GM12878 (cell line): ENCODE measurements at regions not wholly inside any gene's neighbourhood (a gene's known extent, or its start where the extent isn't known, plus 50 kb on each side); places are given as distances from the start of the nearest gene placed in this dataset.
A peak's percentile ranks its signal among the peaks of the same experiment; 100 is the strongest.

Experiments
- ATAC-seq: fragments of 200-7000 bp; cut with Tn5 transposase; 3 replicates; pipeline ENCODE4 v1.9.1; 2020; ENCODE audit warnings: mild to moderate bottlenecking, moderate library complexity
- BruUV-seq: library from RNA; stranded (reverse); fragments of 400-500 nt; replicated peaks from 2 replicates; lab custom pipeline; 2021; lab: Mats Ljungman, UMichigan
- CTCF ChIA-PET: fragments of 300-600 bp; sonication (Branson Sonifier 250); formaldehyde crosslinking; extraction: SDS; loops from one replicate; lab custom pipeline; 2021; ENCODE audit warnings: inconsistent platforms; lab: Yijun Ruan, JAX
- POLR2A ChIA-PET: fragments of 350-600 bp; formaldehyde crosslinking; extraction: SDS; loops from one replicate; lab custom pipeline; 2021; ENCODE audit warnings: inconsistent platforms; lab: Charles Lee
- RAD21 ChIA-PET: fragments of 300-600 bp; sonication (Branson Sonifier 250); formaldehyde crosslinking; loops from one replicate; lab custom pipeline; 2023; ENCODE audit warnings: antibody characterized with exemption; ENCODE audit not compliant: unreplicated experiment; lab: Charles Lee
- SMC1A ChIA-PET: fragments of 300-600 bp; sonication (Branson Sonifier 250); formaldehyde crosslinking; loops from one replicate; lab custom pipeline; 2023; ENCODE audit not compliant: unreplicated experiment, uncharacterized antibody; lab: Charles Lee
- DNase-seq: peaks from one replicate; pipeline ENCODE4 v3.0.0-alpha.2; 2011; ENCODE audit warnings: low read depth, low spot score
- FAIRE-seq: peaks from 3 replicates; lab custom pipeline; 2011; peaks lifted over from hg19 to GRCh38; lab: Jason Lieb, UNC
- H2AFZ ChIP-seq: 2 replicates; pipeline ENCODE4 v1.6.0; 2011; ENCODE audit warnings: low read depth, low read length, control low read depth; ENCODE audit not compliant: control insufficient read depth
- H3K27ac ChIP-seq: 2 replicates; pipeline ENCODE4 v1.5.1; 2011; ENCODE audit warnings: control low read depth; ENCODE audit not compliant: control insufficient read depth, insufficient read depth
- H3K27me3 ChIP-seq, 2 experiments: replicated peaks in 1 of 2; 2 replicates each; pipeline versions ENCODE4 v1.6.0 to v1.6.1; 2011; ENCODE audit warnings: low read length in 1 of 2; ENCODE audit not compliant: control insufficient read depth in 2 of 2, insufficient read depth in 2 of 2
- H3K36me3 ChIP-seq, 2 experiments: 2 replicates each; pipeline ENCODE4 v1.5.1; 2011; ENCODE audit warnings: low read length in 1 of 2; ENCODE audit not compliant: control insufficient read depth in 2 of 2, insufficient read depth in 2 of 2
- H3K4me1 ChIP-seq: 2 replicates; pipeline ENCODE4 v1.6.1; 2011; ENCODE audit warnings: mild to moderate bottlenecking, low read length, moderate library complexity, mixed read lengths; ENCODE audit not compliant: control insufficient read depth, insufficient read depth
- H3K4me2 ChIP-seq: 2 replicates; pipeline ENCODE4 v1.6.0; 2011; ENCODE audit warnings: control low read depth; ENCODE audit not compliant: control insufficient read depth, insufficient read depth
- H3K4me3 ChIP-seq: fragments of 200-600 bp; sonication (generic); 2 replicates; pipeline ENCODE4 v1.5.1; 2016
- H3K79me2 ChIP-seq: 2 replicates; pipeline ENCODE4 v1.6.0; 2011; ENCODE audit warnings: low read length; ENCODE audit not compliant: control insufficient read depth, insufficient read depth
- H3K9ac ChIP-seq: 2 replicates; pipeline ENCODE4 v1.8.0; 2011; ENCODE audit warnings: low read length, control low read depth, mixed read lengths; ENCODE audit not compliant: control insufficient read depth, insufficient read depth
- H3K9me3 ChIP-seq: replicated peaks from 3 replicates; pipeline ENCODE4 v1.5.1; 2011; ENCODE audit warnings: mild to moderate bottlenecking, low read length; ENCODE audit not compliant: control insufficient read depth, insufficient read depth
- H4K20me1 ChIP-seq: 2 replicates; pipeline ENCODE4 v1.6.0; 2011; ENCODE audit not compliant: control insufficient read depth, insufficient read depth
- GABPA ChIP-seq: IDR thresholded peaks from 2 replicates; pipeline ENCODE4 v1.6.1; 2014; ENCODE audit warnings: antibody characterized with exemption, low read depth, mild to moderate bottlenecking, inconsistent platforms
- POLR2A ChIP-seq: IDR thresholded peaks from 2 replicates; pipeline ENCODE4 v1.6.1; 2011; ENCODE audit warnings: low read depth, mild to moderate bottlenecking, low read length
- POLR2AphosphoS5 ChIP-seq: IDR thresholded peaks from 2 replicates; pipeline ENCODE4 v1.6.1; 2011; ENCODE audit warnings: mild to moderate bottlenecking, low read length, inconsistent platforms
- ZNF622 ChIP-seq: fragments of 450-650 bp; IDR thresholded peaks from 2 replicates; pipeline ENCODE4 v1.6.1; 2017; ENCODE audit warnings: mild to moderate bottlenecking, inconsistent platforms
- ZNF687 ChIP-seq: fragments of 450-650 bp; IDR thresholded peaks from 2 replicates; pipeline ENCODE4 v1.6.1; 2017; ENCODE audit warnings: mild to moderate bottlenecking, moderate library complexity
- WGBS: methylation state at CpG from one replicate; pipeline ENCODE4 v1.1.6; 2016; ENCODE audit warnings: low lambda C conversion rate; ENCODE audit not compliant: insufficient replicate concordance, insufficient coverage; ENCODE audit errors: missing lambda C conversion rate; 5-methylcytosine and 5-hydroxymethylcytosine counted together
- in situ Hi-C: fragments of 300-500 bp; cut with MboI; formaldehyde crosslinking; loops from 9 replicates; pipeline ENCODE4 v1.14.3; 2018; ENCODE audit warnings: mixed read lengths
- intact Hi-C: fragments of 100-400 bp; cut with micrococcal nuclease; formaldehyde crosslinking; loops from one replicate; pipeline ENCODE4 v1.14.2; 2022; ENCODE audit not compliant: unreplicated experiment

DNA sequence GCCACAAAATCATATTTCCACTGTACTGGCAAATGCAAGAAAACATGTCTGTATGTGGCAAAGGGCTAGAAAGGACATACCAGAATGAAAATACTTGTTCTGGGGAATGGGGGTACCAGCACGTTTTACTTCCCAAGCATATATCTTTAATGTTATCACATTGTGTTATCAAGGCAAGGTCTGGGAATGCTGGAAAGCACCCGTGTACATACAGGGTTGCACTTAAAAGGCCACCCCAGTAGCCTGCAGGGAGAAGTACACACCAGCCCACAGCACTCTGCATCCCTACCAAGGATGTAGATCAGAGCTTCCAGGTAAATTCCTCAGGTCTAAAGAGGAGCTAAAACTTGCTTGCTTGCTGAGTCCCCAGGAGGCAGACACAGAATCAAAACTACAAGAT, 381.8 kb downstream of the RRAGC start (continued):
- TF ChIP-seq GABPA, result no peak

- no TSS peak for BruUV-seq
- DNase-seq (no peak), FAIRE-seq (no peak), ATAC-seq (no peak)
- ChIA-PET CTCF (interaction anchor here (1.7 to 4.7 kb wide), 3 partner anchors 14 to 405 kb away, joined by 3 to 21 read pairs (median 8); no protein-coding TSS in a partner anchor), SMC1A (interaction anchor here (0.8 to 3.6 kb wide), 9 partner anchors 9 to 404 kb away, joined by 3 to 28 read pairs (median 5); no protein-coding TSS in a partner anchor), POLR2A (interaction anchor here (3.4 kb wide), 1 partner anchor 82 kb away, joined by 18 read pairs; no protein-coding TSS in a partner anchor), RAD21 (interaction anchor here (0.6 to 3.1 kb wide), 6 partner anchors 9 to 570 kb away, joined by 3 to 16 read pairs (median 4); no protein-coding TSS in a partner anchor)
- in situ Hi-C loops, result no loop called here
- Histone ChIP-seq H3K4me3 (peak overlapping the region; percentile 86), H3K27me3 (no peaks in the 10 kb centered on the region), H3K27ac (peak overlapping the region; percentile 100), H3K4me2 (peak overlapping the region; percentile 89), H3K79me2 (peaks cover 24% of the 10 kb centered on the region), H2AFZ (peak overlapping the region; percentile 52), H3K4me1 (peaks cover 27% of the 10 kb centered on the region), H3K36me3 (no peaks in the 10 kb centered on the region), H3K9me3 (peaks cover 8% of the 10 kb centered on the region; the same call in 1 of the 3 replicates), H3K9ac (peak overlapping the region; percentile 99), H4K20me1 (no peaks in the 10 kb centered on the region)
- TF ChIP-seq ZNF687 (no peak), ZNF622 (no peak), POLR2AphosphoS5 (peak; percentile 38; the same call in 1 of the 2 replicates), POLR2A (peak; percentile 45; the same call in 1 of the 2 replicates)
- WGBS, result 84% methylated on average over 10 of the region's 12 CpGs
- intact Hi-C loops, result loop anchor here (5.0 to 10.0 kb wide), 2 partner anchors 110 to 302 kb away; no protein-coding TSS in a partner anchor
Measured at GRCh38 chr1:38476850-38477178, 382.8 kb downstream of the RRAGC start.
